ENCODE measurements at regions not wholly inside any gene's neighbourhood (a gene's known extent, or its start where the extent isn't known, plus 50 kb on each side); places are given as distances from the start of the nearest gene placed in this dataset.
A peak's percentile ranks its signal among the peaks of the same experiment; 100 is the strongest.

GRCh38 chr4:130233377-130234047 lies 1137.6 kb downstream of the C4orf33 start:
- ATAC-seq (no peak), FAIRE-seq (no peak), DNase-seq (ENCODE audit: low read depth in 1 of 2, low spot score in 1 of 2) (no peak)
- WGBS (ENCODE audit: missing lambda C conversion rate), result 1% methylated on average over 3 of the region's 3 CpGs
- TF ChIP-seq E2F6 (IDR thresholded peaks at IDR 0.05; ENCODE audit: borderline replicate concordance, low read depth), result no peak
- TF ChIP-seq CHD2 (IDR thresholded peaks at IDR 0.05; ENCODE audit: low read length, partially characterized antibody), result no peak
- TF ChIP-seq TFCP2L1 (CRISPR knock-in tag; IDR thresholded peaks at IDR 0.05), result no peak
- TF ChIP-seq BHLHE40 (IDR thresholded peaks at IDR 0.05; ENCODE audit: low read depth, low read length), result no peak
- POLR2A ChIA-PET, result no interaction called here
- CTCF ChIA-PET, result no interaction called here
- Histone ChIP-seq H3K9me3 (no peaks in the 10 kb centered on the region), H3K4me1 (no peaks in the 10 kb centered on the region), H3K4me3 (no peak overlapping the region), H3K27ac (no peak overlapping the region), H3K4me2 (peak overlapping the region; percentile 27; the same call in 1 of the 3 replicates)

- ATAC-seq (no peak), DNase-seq (ENCODE audit: low read depth in 1 of 2, low spot score in 1 of 2) (no peak), FAIRE-seq (no peak)
- H3K4me1 ChIP-seq, result no peaks in the 10 kb centered on the region
- TF ChIP-seq RCOR1 (IDR thresholded peaks at IDR 0.05; ENCODE audit: low read depth, low read length) (no peak), FOSL2 (IDR thresholded peaks at IDR 0.05) (no peak), FOSL2 (CRISPR knock-in tag; IDR thresholded peaks at IDR 0.05) (no peak), KDM1A (IDR thresholded peaks at IDR 0.05; ENCODE audit: low read depth) (no peak), NFE2L2 (conservative IDR thresholded peaks at IDR 0.05; ENCODE audit: low read length) (no peak)
- WGBS (ENCODE audit: missing lambda C conversion rate), result 7% methylated on average over 3 of the region's 3 CpGs
- ChIA-PET CTCF (no interaction called here), POLR2A (no interaction called here)
- no peaks in the 10 kb centered on the region for H3K9me3 ChIP-seq
- H3K27ac ChIP-seq, result no peak overlapping the region
- no peak overlapping the region for H3K4me2 ChIP-seq
- no peak overlapping the region for H3K4me3 ChIP-seq
These were observed 1142.2 kb downstream of the C4orf33 start for GRCh38 chr4:130238121-130238520.

- Histone ChIP-seq H3K9me3 (no peaks in the 10 kb centered on the region), H3K4me3 (no peak overlapping the region), H3K4me1 (no peaks in the 10 kb centered on the region), H3K4me2 (no peak overlapping the region), H3K27ac (no peak overlapping the region)
- TF ChIP-seq EHF (CRISPR knock-in tag; IDR thresholded peaks at IDR 0.05) (no peak), ZFP36 (IDR thresholded peaks at IDR 0.05; ENCODE audit: borderline replicate concordance, partially characterized antibody) (no peak), MYC (IDR thresholded peaks at IDR 0.05; ENCODE audit: borderline replicate concordance, low read length) (no peak), CHD2 (IDR thresholded peaks at IDR 0.05; ENCODE audit: low read length, partially characterized antibody) (no peak), RCOR1 (IDR thresholded peaks at IDR 0.05; ENCODE audit: low read depth, low read length) (no peak), E2F6 (IDR thresholded peaks at IDR 0.05; ENCODE audit: borderline replicate concordance, low read depth) (no peak), JUN (IDR thresholded peaks at IDR 0.05) (no peak), BHLHE40 (IDR thresholded peaks at IDR 0.05; ENCODE audit: low read depth, low read length) (no peak), TP53 (CRISPR knock-in tag; IDR thresholded peaks at IDR 0.05) (no peak)
- FAIRE-seq (no peak), ATAC-seq (no peak), DNase-seq (ENCODE audit: low read depth in 1 of 2, low spot score in 1 of 2) (no peak)
- POLR2A ChIA-PET, result no interaction called here
- CTCF ChIA-PET, result no interaction called here
- 0% methylated on average over 1 of the region's 1 CpG for WGBS (ENCODE audit: missing lambda C conversion rate)
These were observed 1153.0 kb downstream of the C4orf33 start for GRCh38 chr4:130249002-130249401.

GRCh38 chr4:130257271-130257670 lies 1161.3 kb downstream of the C4orf33 start:
- POLR2A ChIA-PET, result no interaction called here
- Histone ChIP-seq H3K4me2 (no peak overlapping the region), H3K4me3 (no peak overlapping the region), H3K27ac (no peak overlapping the region), H3K9me3 (no peaks in the 10 kb centered on the region), H3K4me1 (no peaks in the 10 kb centered on the region)
- FAIRE-seq, result no peak
- CTCF ChIA-PET, result interaction anchor here (1.2 kb wide), 1 partner anchor 10 kb away, joined by 3 read pairs; no protein-coding TSS in a partner anchor
- 6% methylated on average over 2 of the region's 2 CpGs for WGBS (ENCODE audit: missing lambda C conversion rate)
- ATAC-seq, result no peak; a peak in 1 of 6 replicates
- TF ChIP-seq RCOR1 (IDR thresholded peaks at IDR 0.05; ENCODE audit: low read depth, low read length) (no peak), ESRRA (IDR thresholded peaks at IDR 0.05; ENCODE audit: borderline replicate concordance, low read length) (no peak), FOSB (CRISPR knock-in tag; IDR thresholded peaks at IDR 0.05) (no peak), E2F6 (IDR thresholded peaks at IDR 0.05; ENCODE audit: borderline replicate concordance, low read depth) (no peak), EHMT2 (IDR thresholded peaks at IDR 0.05; ENCODE audit: low read depth) (no peak), HDAC2 (IDR thresholded peaks at IDR 0.05) (no peak), CHD4 (IDR thresholded peaks at IDR 0.05; ENCODE audit: borderline replicate concordance) (no peak), RARB (CRISPR knock-in tag; IDR thresholded peaks at IDR 0.05) (no peak)
- DNase-seq (ENCODE audit: low read depth in 1 of 2, low spot score in 1 of 2), result peak in 1 of 2 experiments; percentile 18

All from A549 (cell line).